ENCODE measurements at regions not wholly inside any gene's neighbourhood (a gene's known extent, or its start where the extent isn't known, plus 50 kb on each side); places are given as distances from the start of the nearest gene placed in this dataset.

GRCh38 chr11:119794756-119795155, 65.8 kb upstream of the NECTIN1 start:
- TF ChIP-seq CTCF (conservative IDR thresholded peaks at IDR 0.05) (no peak), EZH2 (IDR thresholded peaks at IDR 0.05; ENCODE audit: low read depth) (no peak)
